Osteoblast (primary cell): ENCODE measurements at regions not wholly inside any gene's neighbourhood (a gene's known extent, or its start where the extent isn't known, plus 50 kb on each side); places are given as distances from the start of the nearest gene placed in this dataset.

Experiments
- DNase-seq: peaks from one replicate; pipeline ENCODE4 v3.0.0; 2011; ENCODE audit warnings: low spot score, mixed read lengths; ENCODE audit not compliant: insufficient read length; ENCODE audit errors: missing footprints
- H2AFZ ChIP-seq: 2 replicates; pipeline ENCODE4 v1.6.0; 2011; ENCODE audit warnings: mild to moderate bottlenecking, low read length
- H3K27ac ChIP-seq: 2 replicates; pipeline ENCODE4 v1.5.1; 2011; ENCODE audit warnings: mild to moderate bottlenecking, low read depth, low read length, moderate library complexity
- H3K27me3 ChIP-seq: 2 replicates; pipeline ENCODE4 v1.6.0; 2012; ENCODE audit warnings: mild to moderate bottlenecking, control low read depth, inconsistent platforms, low read length, moderate library complexity; ENCODE audit not compliant: insufficient read depth
- H3K36me3 ChIP-seq: 2 replicates; pipeline ENCODE4 v1.5.1; 2011; ENCODE audit warnings: mild to moderate bottlenecking, low read length, control low read depth, moderate library complexity; ENCODE audit not compliant: insufficient read depth
- H3K4me1 ChIP-seq: 2 replicates; pipeline ENCODE4 v1.5.1; 2011; ENCODE audit warnings: mild to moderate bottlenecking, low read length, control low read depth, moderate library complexity; ENCODE audit not compliant: insufficient read depth
- H3K4me2 ChIP-seq: 2 replicates; pipeline ENCODE4 v1.6.0; 2011; ENCODE audit warnings: mild to moderate bottlenecking, low read length; ENCODE audit not compliant: insufficient read depth
- H3K4me3 ChIP-seq: fragments of 200-600 bp; sonication (generic); 3 replicates; pipeline ENCODE4 v1.5.1; 2012; ENCODE audit warnings: mild to moderate bottlenecking, low read length, inconsistent platforms; ENCODE audit not compliant: insufficient read depth
- H3K79me2 ChIP-seq: 2 replicates; pipeline ENCODE4 v1.6.0; 2012; ENCODE audit warnings: mild to moderate bottlenecking, low read length, control low read depth, inconsistent platforms; ENCODE audit not compliant: insufficient read depth
- H3K9me3 ChIP-seq: 2 replicates; pipeline ENCODE4 v1.5.1; 2011; ENCODE audit warnings: low read depth, low read length, control low read depth
- H4K20me1 ChIP-seq: 2 replicates; pipeline ENCODE4 v1.6.0; 2012; ENCODE audit warnings: mild to moderate bottlenecking, low read length, control low read depth; ENCODE audit not compliant: insufficient read depth
- TF ChIP-seq, protein P1 (sequence below): IDR thresholded peaks from 2 replicates; pipeline ENCODE4 v1.5.1; 2011; ENCODE audit warnings: mild to moderate bottlenecking, low read depth, low read length, moderate library complexity; ENCODE audit errors: extremely low read depth

DNA sequence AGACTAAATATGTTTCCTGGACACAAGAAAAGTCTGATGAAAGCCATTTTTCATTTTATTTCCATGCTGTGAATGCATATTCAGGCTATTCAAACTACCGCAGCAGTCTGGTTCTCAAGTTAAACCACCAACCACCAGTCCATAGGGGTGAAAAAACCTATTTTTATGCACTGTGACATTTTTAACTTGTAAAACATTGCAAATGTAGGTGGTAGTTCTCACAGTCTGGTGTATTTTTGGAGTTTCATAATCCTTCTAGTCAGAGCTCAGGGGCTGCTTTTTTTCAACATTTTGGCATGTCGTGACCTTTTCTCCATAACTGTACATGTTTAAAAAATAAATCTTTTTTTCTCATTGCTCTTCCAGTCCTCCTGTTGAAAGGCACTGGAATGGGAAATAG, 907.6 kb upstream of the ADGRL2 start:
- no peaks in the 10 kb centered on the region for H4K20me1 ChIP-seq
- H3K4me3 ChIP-seq, result no peak overlapping the region
- no peak overlapping the region for H3K4me2 ChIP-seq
- no peak overlapping the region for H3K27ac ChIP-seq
- H3K27me3 ChIP-seq, result no peaks in the 10 kb centered on the region
- DNase-seq, result no peak
- no peaks in the 10 kb centered on the region for H3K9me3 ChIP-seq
- H2AFZ ChIP-seq, result no peak overlapping the region
- no peaks in the 10 kb centered on the region for H3K36me3 ChIP-seq
- no peaks in the 10 kb centered on the region for H3K79me2 ChIP-seq
- TF ChIP-seq, protein P1, sequence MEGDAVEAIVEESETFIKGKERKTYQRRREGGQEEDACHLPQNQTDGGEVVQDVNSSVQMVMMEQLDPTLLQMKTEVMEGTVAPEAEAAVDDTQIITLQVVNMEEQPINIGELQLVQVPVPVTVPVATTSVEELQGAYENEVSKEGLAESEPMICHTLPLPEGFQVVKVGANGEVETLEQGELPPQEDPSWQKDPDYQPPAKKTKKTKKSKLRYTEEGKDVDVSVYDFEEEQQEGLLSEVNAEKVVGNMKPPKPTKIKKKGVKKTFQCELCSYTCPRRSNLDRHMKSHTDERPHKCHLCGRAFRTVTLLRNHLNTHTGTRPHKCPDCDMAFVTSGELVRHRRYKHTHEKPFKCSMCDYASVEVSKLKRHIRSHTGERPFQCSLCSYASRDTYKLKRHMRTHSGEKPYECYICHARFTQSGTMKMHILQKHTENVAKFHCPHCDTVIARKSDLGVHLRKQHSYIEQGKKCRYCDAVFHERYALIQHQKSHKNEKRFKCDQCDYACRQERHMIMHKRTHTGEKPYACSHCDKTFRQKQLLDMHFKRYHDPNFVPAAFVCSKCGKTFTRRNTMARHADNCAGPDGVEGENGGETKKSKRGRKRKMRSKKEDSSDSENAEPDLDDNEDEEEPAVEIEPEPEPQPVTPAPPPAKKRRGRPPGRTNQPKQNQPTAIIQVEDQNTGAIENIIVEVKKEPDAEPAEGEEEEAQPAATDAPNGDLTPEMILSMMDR, result no peak
- no peaks in the 10 kb centered on the region for H3K4me1 ChIP-seq

DNA sequence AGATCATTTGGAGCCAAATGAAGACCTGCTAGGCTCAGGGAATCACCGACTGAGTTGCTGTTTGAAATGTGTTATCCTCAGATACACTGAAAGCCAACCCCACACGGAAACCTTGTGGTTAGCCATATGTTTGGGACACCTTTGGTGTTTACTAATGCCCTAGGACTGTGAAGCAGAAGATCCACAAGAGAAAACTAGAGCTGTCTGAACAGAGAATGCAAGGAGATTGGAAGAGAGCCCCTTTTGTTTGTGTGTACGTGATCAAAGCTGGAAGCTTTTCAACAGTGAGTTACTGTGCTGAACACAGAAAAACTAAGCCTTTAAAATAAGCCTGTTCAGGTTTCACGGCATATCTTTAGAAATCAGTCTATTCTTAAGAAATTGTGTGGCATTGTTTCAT, 908.2 kb upstream of the ADGRL2 start:
- H3K4me1 ChIP-seq, result no peaks in the 10 kb centered on the region
- no peak for DNase-seq
- no peaks in the 10 kb centered on the region for H3K79me2 ChIP-seq
- TF ChIP-seq, protein P1, result no peak
- H3K4me3 ChIP-seq, result no peak overlapping the region
- no peaks in the 10 kb centered on the region for H3K36me3 ChIP-seq
- H3K4me2 ChIP-seq, result no peak overlapping the region
- H2AFZ ChIP-seq, result no peak overlapping the region
- no peaks in the 10 kb centered on the region for H3K9me3 ChIP-seq
- H3K27me3 ChIP-seq, result no peaks in the 10 kb centered on the region
- H3K27ac ChIP-seq, result no peak overlapping the region
- H4K20me1 ChIP-seq, result no peaks in the 10 kb centered on the region

DNA sequence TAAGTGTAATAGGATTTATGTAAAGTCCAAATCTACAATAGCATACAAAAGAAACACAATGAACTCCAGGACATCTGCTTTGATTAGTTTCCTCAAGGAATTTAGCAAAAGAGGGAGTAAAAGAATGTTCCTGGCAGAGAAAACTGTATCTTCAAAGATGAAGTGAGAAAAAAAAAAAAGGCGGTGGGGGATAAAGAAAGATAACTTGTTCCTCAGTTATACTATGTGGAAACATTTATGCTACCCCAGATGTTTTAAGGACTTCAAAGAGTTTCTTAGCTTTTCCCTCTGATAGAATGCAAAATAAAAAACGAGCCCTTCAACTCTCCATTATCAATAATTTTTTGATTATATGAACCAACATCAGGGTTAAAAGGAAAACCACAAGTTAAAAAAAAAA, 908.9 kb upstream of the ADGRL2 start:
- Histone ChIP-seq H3K4me1 (no peaks in the 10 kb centered on the region), H2AFZ (no peak overlapping the region), H3K9me3 (no peaks in the 10 kb centered on the region), H3K4me2 (no peak overlapping the region), H3K79me2 (no peaks in the 10 kb centered on the region), H4K20me1 (no peaks in the 10 kb centered on the region), H3K27me3 (no peaks in the 10 kb centered on the region), H3K27ac (no peak overlapping the region), H3K4me3 (no peak overlapping the region), H3K36me3 (no peaks in the 10 kb centered on the region)
- DNase-seq, result no peak
- TF ChIP-seq, protein P1, result no peak

DNA sequence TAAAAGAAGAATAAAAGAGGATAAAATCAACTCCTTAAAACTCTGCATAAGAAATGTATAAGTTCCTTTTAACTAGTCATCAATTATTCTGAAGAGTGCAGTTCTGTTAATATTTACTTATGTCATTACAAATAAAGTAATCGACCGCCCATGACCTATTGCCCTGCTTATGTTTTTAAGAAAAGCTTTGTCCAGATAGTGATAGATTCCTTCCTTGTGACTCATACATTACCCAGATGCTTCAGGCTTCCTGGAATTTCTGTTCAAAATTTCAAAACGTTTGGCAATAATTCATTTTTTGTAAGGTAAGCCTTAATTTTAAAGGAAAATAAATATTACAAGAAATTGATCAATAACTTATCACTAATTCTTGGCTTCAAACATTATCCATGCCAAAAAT, 918.2 kb upstream of the ADGRL2 start:
- Histone ChIP-seq H3K27ac (no peak overlapping the region), H3K27me3 (no peaks in the 10 kb centered on the region), H4K20me1 (no peaks in the 10 kb centered on the region), H3K4me2 (no peak overlapping the region), H3K4me3 (no peak overlapping the region), H3K4me1 (no peaks in the 10 kb centered on the region), H2AFZ (no peak overlapping the region), H3K79me2 (no peaks in the 10 kb centered on the region), H3K9me3 (no peaks in the 10 kb centered on the region), H3K36me3 (no peaks in the 10 kb centered on the region)
- TF ChIP-seq, protein P1, result no peak
- DNase-seq, result no peak
